ENCODE measurements at regions not wholly inside any gene's neighbourhood (a gene's known extent, or its start where the extent isn't known, plus 50 kb on each side); places are given as distances from the start of the nearest gene placed in this dataset.

DNA sequence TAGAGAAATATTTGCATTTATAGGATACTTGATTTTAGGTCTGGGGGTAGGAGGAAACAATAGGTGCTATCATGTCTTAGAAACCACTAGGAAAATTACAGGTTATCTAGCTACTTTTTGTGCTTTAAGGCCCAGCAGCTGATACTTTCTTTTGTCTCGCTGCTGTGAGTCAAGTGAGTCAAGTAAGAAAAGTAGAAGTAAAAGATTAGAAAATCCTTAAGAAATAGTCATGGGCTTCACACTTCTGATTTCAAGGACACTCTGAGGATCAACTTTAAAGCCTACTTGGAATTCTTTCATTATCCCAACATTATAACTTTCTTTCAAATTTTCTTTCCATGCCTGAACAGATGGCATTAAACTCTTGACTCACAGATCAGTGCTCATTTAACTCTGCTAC is 95.2 kb upstream of the RBMS3 start:
- no peak for TF ChIP-seq CTCF (IDR thresholded peaks at IDR 0.05)
- Histone ChIP-seq H3K36me3 (no peaks in the 10 kb centered on the region), H3K4me3 (no peak overlapping the region), H3K27me3 (no peaks in the 10 kb centered on the region), H3K27ac (peak overlapping the region in 1 of 2 donors; percentile 39), H3K4me1 (no peaks in the 10 kb centered on the region), H3K9me3 (no peaks in the 10 kb centered on the region)
- DNase-seq (ENCODE audit: low spot score in 2 of 2): no peak
- intact Hi-C loops (cut with DNase I): no loop called here

- Histone ChIP-seq H3K4me3 (no peak overlapping the region), H3K4me1 (no peaks in the 10 kb centered on the region), H3K27me3 (no peaks in the 10 kb centered on the region), H3K36me3 (no peaks in the 10 kb centered on the region), H3K9me3 (no peaks in the 10 kb centered on the region), H3K27ac (peak overlapping the region in 1 of 2 donors; percentile 39)
- intact Hi-C loops (cut with DNase I): no loop called here
- no peak for DNase-seq (ENCODE audit: low spot score in 2 of 2)
- no peak for TF ChIP-seq CTCF (IDR thresholded peaks at IDR 0.05)
Measured at GRCh38 chr3:29186131-29186599, 94.7 kb upstream of the RBMS3 start.

GRCh38 chr3:29186982-29187725 is 93.7 kb upstream of the RBMS3 start:
- no peaks in the 10 kb centered on the region for H3K9me3 ChIP-seq
- no peak overlapping the region for H3K4me3 ChIP-seq
- H3K36me3 ChIP-seq: no peaks in the 10 kb centered on the region
- intact Hi-C loops (cut with DNase I): no loop called here
- TF ChIP-seq CTCF (IDR thresholded peaks at IDR 0.05): no peak
- peak overlapping the region in 1 of 2 donors; percentile 39 for H3K27ac ChIP-seq
- no peaks in the 10 kb centered on the region for H3K4me1 ChIP-seq
- DNase-seq (ENCODE audit: low spot score in 2 of 2): no peak
- no peaks in the 10 kb centered on the region for H3K27me3 ChIP-seq

DNA sequence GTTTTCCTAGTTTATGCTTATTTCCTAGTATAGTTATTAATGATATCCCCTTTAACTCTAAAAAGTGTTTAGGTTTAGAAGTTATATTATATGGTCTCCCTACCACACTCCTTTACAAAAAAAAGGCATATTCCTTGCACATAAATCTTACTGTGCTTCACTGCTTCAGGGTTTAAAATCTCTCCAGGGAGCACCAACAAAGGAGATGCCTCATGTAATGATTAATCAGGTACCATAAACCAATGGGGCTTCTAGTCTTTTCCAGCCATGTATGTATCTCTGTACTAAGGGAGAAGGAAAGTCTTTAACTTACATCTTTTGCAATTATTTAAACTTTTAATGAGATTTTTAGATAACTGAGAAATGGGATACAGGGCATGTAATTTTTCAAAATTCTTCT is 91.5 kb upstream of the RBMS3 start:
- intact Hi-C loops (cut with DNase I): no loop called here

DNA sequence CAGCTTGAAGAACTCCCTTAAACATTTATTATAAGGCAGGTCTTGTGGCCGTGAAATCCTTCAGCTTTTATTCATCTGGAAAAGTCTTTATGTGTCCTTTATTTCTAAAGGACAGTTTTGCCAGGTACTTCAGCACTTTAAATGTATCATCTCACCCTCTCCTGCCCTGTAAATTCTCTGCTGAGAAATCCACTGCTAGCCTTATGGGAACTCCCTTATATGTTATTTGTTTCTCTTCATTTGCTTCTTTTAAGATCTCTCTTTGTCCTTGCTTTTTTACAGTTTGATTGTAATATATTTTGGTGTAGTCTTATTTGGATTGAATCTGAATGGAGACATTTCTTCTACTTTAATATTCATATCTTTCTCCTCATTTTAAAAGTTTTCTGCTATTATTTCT is 86.7 kb upstream of the RBMS3 start:
- Histone ChIP-seq H3K27me3 (no peaks in the 10 kb centered on the region), H3K4me1 (no peaks in the 10 kb centered on the region), H3K4me3 (no peak overlapping the region), H3K9me3 (peaks cover 0 to 16% of the 10 kb centered on the region in 2 donors), H3K36me3 (no peaks in the 10 kb centered on the region), H3K27ac (no peak overlapping the region)
- no peak for TF ChIP-seq CTCF (IDR thresholded peaks at IDR 0.05)
- no peak for DNase-seq (ENCODE audit: low spot score in 2 of 2)
- intact Hi-C loops (cut with DNase I): no loop called here

More for the DNA sequence above, 91.5 kb upstream of the RBMS3 start:
- Histone ChIP-seq H3K27me3 (no peaks in the 10 kb centered on the region), H3K27ac (no peak overlapping the region), H3K9me3 (peaks cover 0 to 10% of the 10 kb centered on the region in 2 donors), H3K4me3 (no peak overlapping the region), H3K36me3 (no peaks in the 10 kb centered on the region), H3K4me1 (no peaks in the 10 kb centered on the region)
- TF ChIP-seq CTCF (IDR thresholded peaks at IDR 0.05): no peak
- no peak for DNase-seq (ENCODE audit: low spot score in 2 of 2)

Measured in ascending aorta (tissue), 2 donors.